ENCODE measurements at regions not wholly inside any gene's neighbourhood (a gene's known extent, or its start where the extent isn't known, plus 50 kb on each side); places are given as distances from the start of the nearest gene placed in this dataset.
"Not testable (repeated sequence)": the region's sequence is repeated elsewhere in the genome, so short reads cannot be mapped to it uniquely, and the experiment has no call there.

DNA sequence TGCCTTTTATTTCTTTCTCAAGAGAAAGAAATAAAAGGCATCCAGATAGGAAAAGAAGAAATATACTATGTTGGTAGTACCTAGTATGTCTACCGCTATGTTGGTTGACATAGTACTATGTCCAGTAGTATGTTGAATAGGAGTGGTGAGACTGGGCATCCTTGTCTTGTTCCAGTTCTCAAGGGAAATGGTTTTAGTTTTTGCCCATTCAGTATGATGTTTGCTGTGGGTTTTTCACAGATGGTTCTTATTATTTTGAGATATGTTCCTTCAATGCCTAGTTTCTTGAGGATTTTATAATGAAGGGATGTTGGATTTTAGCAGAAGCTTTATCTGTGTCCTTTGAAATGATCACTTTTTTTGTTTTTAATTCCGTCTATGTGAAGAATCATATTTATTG is 53.0 kb upstream of the CSNK1A1L start:
- no peak for DNase-seq (ENCODE audit: low read depth)

DNA sequence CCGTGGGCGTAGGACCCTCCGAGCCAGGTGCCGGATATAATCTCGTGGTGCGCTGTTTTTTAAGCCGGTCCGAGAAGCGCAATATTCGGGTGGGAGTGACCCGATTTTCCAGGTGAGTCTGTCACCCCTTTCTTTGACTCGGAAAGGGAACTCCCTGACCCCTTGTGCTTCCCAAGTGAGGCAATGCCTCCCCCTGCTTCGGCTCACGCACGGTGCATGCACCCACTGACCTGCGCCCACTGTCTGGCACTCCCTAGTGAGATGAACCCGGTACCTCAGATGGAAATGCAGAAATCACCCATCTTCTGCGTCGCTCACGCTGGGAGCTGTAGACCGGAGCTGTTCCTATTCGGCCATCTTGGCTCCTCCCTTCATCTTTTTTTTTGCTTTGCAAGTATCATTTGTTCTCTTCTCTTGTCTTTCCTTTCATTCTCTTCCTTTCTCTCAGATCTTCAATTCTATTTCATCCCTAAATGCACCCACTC is 50.2 kb upstream of the CSNK1A1L start:
- not testable (repeated sequence) for DNase-seq (ENCODE audit: low read depth)
